MCF 10A (cell line): ENCODE measurements at regions not wholly inside any gene's neighbourhood (a gene's known extent, or its start where the extent isn't known, plus 50 kb on each side); places are given as distances from the start of the nearest gene placed in this dataset.

Experiments
- BruUV-seq: library from RNA; stranded (reverse); fragments of 400-500 nt; replicated peaks from 2 replicates; lab custom pipeline; 2021; lab: Mats Ljungman, UMichigan
- CTCF ChIA-PET: fragments of 300-600 bp; sonication (Branson Sonifier 250); formaldehyde crosslinking; extraction: SDS; loops from one replicate; lab custom pipeline; 2021; ENCODE audit warnings: antibody characterized with exemption, inconsistent platforms; lab: Yijun Ruan, JAX
- POLR2A ChIA-PET: fragments of 300-600, 350-650 bp; sonication (Branson Sonifier 250); formaldehyde crosslinking; extraction: SDS; loops from one replicate; lab custom pipeline; 2020; ENCODE audit warnings: antibody characterized with exemption, inconsistent platforms; lab: Yijun Ruan, JAX
- DNase-seq: peaks from one replicate; pipeline ENCODE4 v3.0.0-alpha.2; 2018; ENCODE audit not compliant: unreplicated experiment
- H3K27ac Mint-ChIP-seq: one replicate; pipeline ENCODE4 v1.8.0; 2022; ENCODE audit warnings: mild to moderate bottlenecking, low read depth, mixed read lengths; ENCODE audit not compliant: unreplicated experiment
- H3K27me3 Mint-ChIP-seq: one replicate; pipeline ENCODE4 v1.8.0; 2022; ENCODE audit warnings: mixed read lengths; ENCODE audit not compliant: insufficient read depth, unreplicated experiment
- H3K36me3 Mint-ChIP-seq: one replicate; pipeline ENCODE4 v1.8.0; 2022; ENCODE audit warnings: mild to moderate bottlenecking, moderate library complexity, mixed read lengths; ENCODE audit not compliant: insufficient read depth, unreplicated experiment
- H3K4me1 Mint-ChIP-seq: one replicate; pipeline ENCODE4 v1.8.0; 2022; ENCODE audit warnings: mixed read lengths; ENCODE audit not compliant: insufficient read depth, unreplicated experiment
- H3K4me3 Mint-ChIP-seq: one replicate; pipeline ENCODE4 v1.8.0; 2022; ENCODE audit warnings: mild to moderate bottlenecking, moderate library complexity, mixed read lengths; ENCODE audit not compliant: unreplicated experiment
- H3K9me3 Mint-ChIP-seq: one replicate; pipeline ENCODE4 v1.8.0; 2022; ENCODE audit warnings: mixed read lengths; ENCODE audit not compliant: unreplicated experiment
- CTCF ChIP-seq: fragments of 200-600 bp; IDR thresholded peaks from one replicate; pipeline ENCODE4 v1.8.0; 2022; ENCODE audit warnings: antibody characterized with exemption, mild to moderate bottlenecking; ENCODE audit not compliant: unreplicated experiment
- intact Hi-C: fragments of 100-400 bp; cut with micrococcal nuclease; formaldehyde crosslinking; loops from 2 replicates; pipeline ENCODE4 v1.14.1; 2022

GRCh38 chr3:23706111-23706510 is 99.6 kb upstream of the UBE2E1 start:
- intact Hi-C loops, result no loop called here
- CTCF ChIA-PET, result no interaction called here
- no TSS peak for BruUV-seq
- POLR2A ChIA-PET, result interaction anchor here (0.6 to 0.8 kb wide), 2 partner anchors 15 to 973 kb away, joined by 3 to 5 read pairs; no protein-coding TSS in a partner anchor
- Mint-ChIP-seq H3K4me1 (no peaks in the 10 kb centered on the region), H3K27me3 (no peaks in the 10 kb centered on the region), H3K9me3 (no peaks in the 10 kb centered on the region), H3K4me3 (no peak overlapping the region), H3K27ac (no peak overlapping the region), H3K36me3 (no peaks in the 10 kb centered on the region)
- DNase-seq, result no peak
- no peak for TF ChIP-seq CTCF

- no peak for TF ChIP-seq CTCF
- no peaks in the 10 kb centered on the region for H3K36me3 Mint-ChIP-seq
- H3K27me3 Mint-ChIP-seq, result no peaks in the 10 kb centered on the region
- no peaks in the 10 kb centered on the region for H3K9me3 Mint-ChIP-seq
- ChIA-PET POLR2A (no interaction called here), CTCF (interaction anchor here (0.7 kb wide), 2 partner anchors 21 to 33 kb away, joined by 3 read pairs; no protein-coding TSS in a partner anchor)
- H3K27ac Mint-ChIP-seq, result no peak overlapping the region
- H3K4me1 Mint-ChIP-seq, result peaks cover 8% of the 10 kb centered on the region
- no TSS peak for BruUV-seq
- intact Hi-C loops, result no loop called here
- no peak for DNase-seq
- H3K4me3 Mint-ChIP-seq, result no peak overlapping the region
Observed at GRCh38 chr3:23709987-23710386, 95.8 kb upstream of the UBE2E1 start.

- TF ChIP-seq CTCF, result no peak
- Mint-ChIP-seq H3K9me3 (no peaks in the 10 kb centered on the region), H3K4me1 (peaks cover 8% of the 10 kb centered on the region), H3K27ac (no peak overlapping the region), H3K27me3 (no peaks in the 10 kb centered on the region), H3K4me3 (no peak overlapping the region), H3K36me3 (no peaks in the 10 kb centered on the region)
- ChIA-PET POLR2A (no interaction called here), CTCF (interaction anchor here (1.5 kb wide), 1 partner anchor 23 kb away, joined by 5 read pairs; no protein-coding TSS in a partner anchor)
- DNase-seq, result no peak
- intact Hi-C loops, result no loop called here
- no TSS peak for BruUV-seq
Observed at GRCh38 chr3:23710555-23710954, 95.2 kb upstream of the UBE2E1 start.

GRCh38 chr3:23711916-23712494 is 93.8 kb upstream of the UBE2E1 start:
- H3K9me3 Mint-ChIP-seq, result no peaks in the 10 kb centered on the region
- no peak for TF ChIP-seq CTCF
- H3K4me1 Mint-ChIP-seq, result peaks cover 8% of the 10 kb centered on the region
- no peaks in the 10 kb centered on the region for H3K36me3 Mint-ChIP-seq
- DNase-seq, result no peak
- H3K27me3 Mint-ChIP-seq, result no peaks in the 10 kb centered on the region
- POLR2A ChIA-PET, result no interaction called here
- intact Hi-C loops, result no loop called here
- BruUV-seq, result no TSS peak
- H3K27ac Mint-ChIP-seq, result no peak overlapping the region
- CTCF ChIA-PET, result no interaction called here
- H3K4me3 Mint-ChIP-seq, result no peak overlapping the region
